G401 (cell line): ENCODE measurements at regions not wholly inside any gene's neighbourhood (a gene's known extent, or its start where the extent isn't known, plus 50 kb on each side); places are given as distances from the start of the nearest gene placed in this dataset.

Source experiments
- DNase-seq: peaks from one replicate; pipeline ENCODE4 v3.0.0-alpha.2; 2015; ENCODE audit warnings: low spot score
- in situ Hi-C: cut with HindIII; loops from 2 replicates; pipeline ENCODE4 v1.10.0; 2016; ENCODE audit warnings: low sequenced_read_pairs, mixed read lengths

DNA sequence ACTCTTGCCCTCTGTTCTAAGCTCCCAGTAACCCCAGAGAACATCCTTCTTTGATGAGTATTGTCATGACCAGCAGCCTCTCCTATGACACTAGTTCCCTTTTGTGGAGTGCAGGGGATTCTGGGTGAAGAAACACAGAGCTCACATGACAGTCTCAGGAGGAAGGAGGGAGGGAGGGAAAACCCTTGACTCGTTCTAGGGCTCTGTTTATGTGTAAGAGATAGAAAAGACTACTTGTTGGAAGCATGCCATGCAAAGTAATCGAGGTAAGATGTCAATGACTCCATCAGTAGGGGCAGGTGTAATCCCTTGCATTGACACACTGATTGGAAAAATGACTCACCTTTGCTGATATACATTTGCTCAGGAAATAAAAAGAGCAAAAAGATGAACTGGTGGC is 190.2 kb upstream of the ELL2 start:
- in situ Hi-C loops: no loop called here
- DNase-seq: no peak

DNA sequence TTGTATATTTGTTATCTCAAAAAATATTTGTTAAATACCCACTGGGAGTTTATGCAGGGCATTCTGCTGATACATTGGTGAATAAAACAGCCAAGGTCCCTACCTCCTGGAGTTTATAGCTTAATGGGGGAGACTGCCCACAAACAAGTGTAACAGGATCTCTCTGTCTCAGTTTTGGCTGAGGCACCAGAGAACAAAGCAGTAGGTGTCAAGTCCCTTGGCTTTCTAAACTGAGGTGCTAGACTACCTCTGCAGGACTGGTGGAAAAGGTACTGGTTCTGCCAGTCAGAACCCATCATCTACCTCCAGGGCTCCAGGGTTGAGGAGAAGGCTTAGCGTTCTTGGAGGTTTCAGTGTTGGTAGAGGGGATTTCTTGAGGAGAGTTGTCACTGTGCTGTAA is 188.4 kb upstream of the ELL2 start:
- in situ Hi-C loops: no loop called here
- DNase-seq: no peak

DNA sequence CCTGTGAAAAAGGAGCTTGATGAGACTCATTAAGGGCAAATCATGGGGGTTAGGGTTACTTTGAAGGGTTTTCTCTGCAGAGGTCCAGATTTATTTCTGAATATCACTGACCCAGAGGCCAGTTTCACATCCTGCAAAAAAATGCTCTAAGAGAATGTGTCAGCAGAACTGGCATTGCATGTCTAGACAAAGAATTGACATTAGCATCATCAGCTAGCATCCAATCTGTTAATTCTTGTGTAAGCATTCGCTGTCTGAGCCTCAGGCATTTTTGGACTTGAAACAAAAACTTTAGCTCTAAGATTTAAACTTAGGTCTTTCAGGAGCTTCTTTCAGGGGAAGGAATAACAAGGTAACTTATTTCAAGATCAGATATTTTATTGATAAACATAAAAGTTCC is 187.9 kb upstream of the ELL2 start:
- in situ Hi-C loops: no loop called here
- DNase-seq: no peak

DNA sequence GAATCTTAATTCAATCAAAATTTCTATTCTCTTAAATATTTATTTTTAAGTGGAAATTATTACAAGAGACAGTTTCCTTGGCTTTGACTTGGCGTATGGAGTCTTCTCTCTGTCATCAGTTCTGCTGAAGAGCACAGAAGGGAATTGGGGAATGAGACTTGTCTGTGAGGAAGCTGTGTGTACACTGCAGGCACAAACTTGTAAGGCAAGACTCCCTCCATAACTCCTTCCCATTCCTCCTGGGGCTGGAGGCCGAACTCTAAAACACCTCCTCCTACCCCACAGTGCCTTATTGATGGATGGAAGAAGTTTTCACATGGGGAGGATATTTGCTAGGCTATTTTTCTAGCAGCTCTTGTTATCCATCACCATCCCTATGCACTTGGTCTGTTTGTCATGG is 187.4 kb upstream of the ELL2 start:
- in situ Hi-C loops: no loop called here
- DNase-seq: no peak

DNA sequence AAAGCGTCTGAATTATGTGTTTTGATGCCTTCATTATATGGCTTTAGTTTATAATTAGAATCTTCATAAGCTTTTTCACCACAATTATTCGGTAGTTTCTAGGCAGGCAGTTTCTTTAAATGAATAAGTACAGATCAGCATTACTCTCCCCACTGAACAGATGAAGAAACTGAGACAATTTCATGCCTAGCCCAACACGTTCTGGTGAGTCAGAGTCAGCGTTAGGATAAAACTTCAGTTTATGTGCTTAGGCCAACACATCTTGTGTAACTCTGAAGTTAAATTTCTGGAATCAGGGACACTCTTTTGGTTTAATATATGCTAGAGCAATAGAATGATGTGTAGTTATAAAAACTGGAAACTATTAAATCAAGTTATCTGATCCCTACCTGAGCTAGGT is 186.7 kb upstream of the ELL2 start:
- no peak for DNase-seq
- in situ Hi-C loops: no loop called here

DNA sequence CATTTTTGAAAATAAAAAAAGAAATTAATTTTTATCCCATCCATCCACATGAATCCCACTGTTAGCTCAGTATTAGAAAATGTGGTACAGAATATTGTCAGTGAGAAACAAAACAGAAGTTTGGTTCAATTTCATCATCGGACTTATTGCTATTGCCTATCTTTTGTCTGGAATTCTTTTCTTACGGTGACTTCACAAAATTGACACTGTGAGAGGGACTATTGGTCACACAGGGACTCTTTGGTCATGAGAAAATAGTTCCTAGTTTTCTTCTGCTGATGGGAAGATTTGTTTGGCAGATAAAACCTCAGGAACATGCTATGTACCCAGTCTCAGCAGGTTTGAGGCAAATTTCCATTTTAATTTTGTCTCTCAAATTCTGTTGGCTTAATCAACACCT is 186.2 kb upstream of the ELL2 start:
- DNase-seq: no peak
- in situ Hi-C loops: no loop called here

DNA sequence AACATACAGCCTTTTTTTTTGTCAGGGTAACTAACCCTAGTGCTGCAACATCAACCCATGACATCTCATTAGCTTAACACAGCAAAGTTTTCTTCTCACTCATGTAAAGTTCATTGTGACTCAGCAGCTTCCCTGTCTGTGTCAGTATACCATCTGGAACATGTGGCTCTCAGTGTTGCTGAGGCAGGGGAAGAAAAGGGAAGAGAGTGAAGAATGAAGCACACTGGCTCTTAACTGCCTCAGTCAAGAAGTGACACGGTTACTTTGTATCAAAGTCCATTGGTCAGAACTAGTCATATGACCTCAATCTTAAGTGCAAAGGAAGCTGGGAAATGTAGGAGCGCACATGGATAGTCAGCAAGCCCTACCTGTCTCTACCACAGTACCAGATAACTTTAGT is 185.0 kb upstream of the ELL2 start:
- no peak for DNase-seq
- in situ Hi-C loops: no loop called here

DNA sequence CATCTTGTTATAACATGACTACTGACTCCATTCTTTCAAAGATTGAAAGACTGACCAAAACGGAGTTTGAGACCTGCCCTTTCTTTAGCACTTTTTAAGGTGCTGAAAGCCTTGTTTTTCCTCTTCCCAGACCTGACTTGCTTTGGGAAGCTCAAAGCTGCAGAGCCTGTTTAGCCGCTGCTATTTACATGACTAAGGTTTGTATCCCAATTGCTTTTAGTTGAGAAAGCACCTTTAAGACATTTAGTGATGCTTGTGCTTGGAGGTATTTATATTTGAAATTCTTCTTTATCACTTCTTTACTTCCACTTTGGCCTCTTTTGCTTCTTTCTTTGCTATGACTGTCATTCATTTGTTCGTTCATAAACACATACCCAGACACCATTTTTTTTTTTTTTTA is 182.6 kb upstream of the ELL2 start:
- no peak for DNase-seq

DNA sequence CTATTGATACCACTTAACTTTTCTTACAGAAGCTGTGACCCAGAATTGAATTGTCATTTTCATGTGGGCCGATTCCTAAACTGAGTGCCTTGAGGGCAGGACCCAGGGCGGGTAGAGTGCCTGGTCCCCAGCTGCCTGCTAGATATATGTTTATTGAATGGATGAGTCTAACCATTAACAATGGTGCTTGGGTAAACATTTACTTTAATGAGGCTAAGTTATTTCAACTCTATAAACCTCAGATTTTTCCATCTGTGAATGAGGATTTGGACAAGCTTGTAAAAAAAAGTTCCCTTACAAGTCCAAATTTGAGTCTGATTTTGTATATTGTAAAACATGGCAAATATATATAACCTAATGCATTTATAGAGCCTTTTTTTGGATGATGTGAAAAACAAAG is 181.8 kb upstream of the ELL2 start:
- in situ Hi-C loops: no loop called here
- DNase-seq: no peak

More for the DNA sequence above, 182.6 kb upstream of the ELL2 start:
- in situ Hi-C loops: no loop called here

DNA sequence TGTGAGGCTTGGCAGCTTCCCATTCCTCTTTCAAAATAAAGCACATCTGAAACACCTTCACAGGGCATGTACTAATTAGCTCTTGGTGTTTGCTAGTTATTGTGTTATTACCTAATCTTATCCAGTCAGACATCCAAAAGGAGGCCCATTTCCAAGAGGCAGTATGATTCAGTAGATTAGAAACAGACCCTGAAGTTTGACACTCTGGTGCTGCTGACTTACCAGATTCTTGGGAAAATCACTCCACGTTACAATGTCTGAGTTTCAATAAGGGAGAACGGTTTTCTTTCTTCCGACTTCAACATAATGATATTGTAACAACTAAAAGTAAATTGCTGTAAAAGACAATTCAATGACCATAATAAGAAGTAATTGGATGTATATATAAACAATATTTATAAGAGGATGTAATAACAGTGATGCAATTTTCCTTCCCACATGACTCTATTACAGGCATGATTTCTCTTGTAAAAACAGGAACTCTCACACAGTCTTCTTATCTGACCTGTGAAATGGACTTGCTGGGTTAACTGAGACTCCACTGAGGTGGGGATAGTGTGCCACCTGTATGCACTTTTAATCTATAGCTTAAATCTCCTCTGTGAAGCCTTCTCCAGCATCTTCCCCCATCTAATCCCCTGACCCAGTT is 181.3 kb upstream of the ELL2 start:
- DNase-seq: no peak
- in situ Hi-C loops: no loop called here

DNA sequence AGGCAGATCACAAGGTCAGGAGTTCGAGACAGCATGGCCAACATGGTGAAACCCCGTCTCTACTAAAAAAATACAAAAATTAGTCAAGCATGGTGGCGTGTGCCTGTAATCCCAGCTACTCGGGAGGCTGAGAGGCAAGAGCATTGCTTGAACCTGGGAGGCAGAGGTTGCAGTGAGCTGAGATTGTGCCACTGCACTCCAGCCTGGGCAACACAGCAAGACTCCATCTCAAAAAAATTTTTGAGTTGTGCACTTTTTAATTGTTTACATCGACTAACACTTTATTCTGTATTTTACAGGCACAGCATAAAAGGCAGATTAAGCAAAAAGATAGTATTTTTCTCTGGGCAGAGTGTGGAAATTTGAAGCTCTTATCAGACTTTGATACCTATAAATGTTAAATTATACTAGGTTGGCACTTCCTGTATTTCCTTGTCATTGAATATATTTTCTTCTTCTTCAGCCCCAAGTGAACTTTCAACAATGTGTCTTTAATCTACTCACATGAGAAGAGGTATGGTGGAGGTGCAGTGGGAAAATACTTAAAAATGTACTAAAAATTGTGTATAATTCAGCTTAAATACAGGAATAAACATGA is 180.6 kb upstream of the ELL2 start:
- no peak for DNase-seq
- in situ Hi-C loops: no loop called here

DNA sequence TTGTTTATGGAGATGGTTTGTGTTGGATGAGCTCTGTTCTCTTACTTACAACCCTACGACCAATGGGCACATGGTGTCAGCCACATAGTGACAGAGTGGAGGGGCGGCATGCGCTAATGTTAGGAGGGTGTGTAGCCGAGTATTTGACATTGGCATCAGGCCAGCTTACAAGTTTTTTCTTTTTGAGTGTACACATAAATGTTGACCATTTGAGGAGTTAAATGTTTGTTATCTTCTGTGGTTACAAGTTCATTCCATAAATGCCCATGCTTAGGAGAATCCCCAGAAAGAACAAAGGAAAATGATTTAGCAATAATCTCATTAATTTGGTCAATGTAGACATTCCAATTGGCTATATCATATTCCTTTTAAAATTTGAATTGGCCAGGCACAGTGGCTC is 180.1 kb upstream of the ELL2 start:
- in situ Hi-C loops: no loop called here

DNA sequence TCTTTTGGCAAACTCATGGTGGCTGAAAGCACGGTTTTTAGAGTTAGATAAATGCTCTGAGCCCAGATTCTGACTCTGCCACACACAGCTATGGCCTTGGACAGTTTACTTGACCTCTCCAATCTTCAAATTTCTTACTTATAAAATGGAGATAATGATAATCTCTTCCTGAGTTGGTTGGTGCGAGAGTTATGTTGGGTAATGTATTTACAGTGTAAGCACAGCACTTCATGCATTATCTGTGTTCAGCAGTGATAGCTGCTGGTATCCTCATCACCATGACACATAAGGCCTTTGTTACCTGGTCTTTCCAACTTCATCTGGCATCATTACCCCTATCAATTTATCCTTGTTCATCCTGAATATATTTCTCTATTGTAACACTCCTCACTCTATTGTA is 178.8 kb upstream of the ELL2 start:
- DNase-seq: no peak
- in situ Hi-C loops: no loop called here

More for the DNA sequence above, 180.1 kb upstream of the ELL2 start:
- no peak for DNase-seq

DNA sequence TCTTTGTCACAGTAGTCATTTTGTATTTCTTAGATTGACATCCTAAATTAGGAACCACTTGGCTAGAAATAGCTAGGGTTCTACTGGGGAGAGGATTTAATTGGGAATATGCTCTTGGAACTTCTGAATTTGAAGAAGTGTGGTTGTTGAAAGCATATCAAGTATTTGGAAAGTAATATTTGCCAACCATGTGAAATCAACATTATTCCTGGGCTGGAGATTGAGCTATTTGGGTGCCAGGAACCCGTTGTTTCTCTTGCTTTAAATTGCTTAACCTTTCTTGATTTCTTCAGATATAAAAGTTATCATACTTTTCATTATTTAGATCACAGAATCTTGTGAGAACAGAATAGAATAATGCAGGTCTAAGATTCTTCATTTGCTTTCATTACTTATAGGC is 178.4 kb upstream of the ELL2 start:
- in situ Hi-C loops: no loop called here
- no peak for DNase-seq

DNA sequence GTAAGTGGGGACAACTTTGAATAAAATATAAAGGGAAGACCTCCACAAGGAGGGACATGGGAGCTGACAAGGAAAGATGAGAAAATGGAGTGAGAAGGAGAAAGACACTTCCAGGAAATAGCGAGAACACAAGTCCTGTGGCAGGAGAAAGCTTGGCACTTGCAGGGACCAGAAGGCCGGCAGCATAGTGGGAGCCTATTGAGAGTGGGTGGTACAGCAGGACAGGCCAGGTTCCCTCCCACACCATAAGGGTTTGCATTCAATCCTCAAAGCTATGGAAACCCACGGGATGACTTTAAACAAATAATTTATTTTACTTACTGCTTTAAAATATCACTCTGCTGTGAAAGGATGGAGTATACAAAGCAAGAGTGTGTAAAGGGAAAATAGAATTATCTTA is 173.2 kb upstream of the ELL2 start:
- DNase-seq: no peak

DNA sequence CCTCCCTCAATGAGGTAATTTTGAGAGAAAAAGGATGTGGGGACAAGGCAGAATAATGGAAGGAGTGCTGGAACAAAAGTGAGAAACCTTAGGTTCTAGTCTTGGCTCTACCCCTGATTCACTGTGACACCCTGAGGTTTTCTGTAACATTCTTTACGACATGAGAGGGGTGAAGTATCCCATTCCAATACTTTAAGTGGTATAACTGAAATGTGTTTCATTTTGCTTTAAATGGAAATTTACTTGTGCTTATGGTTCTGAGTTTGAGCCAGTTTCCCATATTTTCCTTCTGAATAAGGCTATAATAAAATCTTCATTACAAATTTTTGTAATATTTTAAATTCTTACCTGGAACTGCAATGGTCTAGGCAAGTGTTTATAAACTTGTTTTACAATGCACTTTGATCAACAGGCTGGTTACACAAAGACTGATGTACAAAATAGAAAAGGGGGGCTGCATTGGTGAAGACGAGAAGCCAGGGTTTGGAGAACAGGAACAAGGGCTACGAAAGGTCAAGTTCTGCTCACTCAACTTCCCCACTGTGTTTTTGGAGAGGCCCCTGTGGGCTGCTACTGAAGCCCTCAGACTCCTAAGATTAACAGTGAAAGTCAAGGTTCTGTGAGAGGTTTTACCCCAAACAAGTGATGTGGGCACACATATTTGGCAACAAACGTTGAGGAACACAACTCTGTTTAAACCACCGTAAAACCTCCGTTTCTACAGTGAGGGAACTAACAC is 171.9 kb upstream of the ELL2 start:
- DNase-seq: no peak
- in situ Hi-C loops: no loop called here

More for the DNA sequence above, 173.2 kb upstream of the ELL2 start:
- in situ Hi-C loops: no loop called here

DNA sequence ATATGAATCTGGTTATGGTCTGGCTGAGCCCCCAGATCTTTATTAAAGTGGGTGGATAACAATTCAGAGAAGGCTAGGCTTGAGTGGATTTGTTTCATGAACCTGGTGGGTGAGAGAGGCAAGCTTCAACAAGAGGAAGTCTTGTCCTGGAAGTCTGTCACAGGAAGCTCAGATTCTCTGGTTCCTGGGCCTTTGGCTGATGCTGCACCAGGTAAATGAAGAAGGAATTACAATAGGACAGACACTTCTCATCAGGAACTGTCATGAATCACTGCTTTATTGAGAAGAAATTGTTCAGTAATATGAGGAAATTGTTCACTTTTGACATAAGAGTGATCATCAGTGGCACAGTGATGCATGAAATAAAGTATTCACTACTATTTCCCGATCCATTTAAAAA is 167.6 kb upstream of the ELL2 start:
- DNase-seq: no peak
- in situ Hi-C loops: no loop called here

DNA sequence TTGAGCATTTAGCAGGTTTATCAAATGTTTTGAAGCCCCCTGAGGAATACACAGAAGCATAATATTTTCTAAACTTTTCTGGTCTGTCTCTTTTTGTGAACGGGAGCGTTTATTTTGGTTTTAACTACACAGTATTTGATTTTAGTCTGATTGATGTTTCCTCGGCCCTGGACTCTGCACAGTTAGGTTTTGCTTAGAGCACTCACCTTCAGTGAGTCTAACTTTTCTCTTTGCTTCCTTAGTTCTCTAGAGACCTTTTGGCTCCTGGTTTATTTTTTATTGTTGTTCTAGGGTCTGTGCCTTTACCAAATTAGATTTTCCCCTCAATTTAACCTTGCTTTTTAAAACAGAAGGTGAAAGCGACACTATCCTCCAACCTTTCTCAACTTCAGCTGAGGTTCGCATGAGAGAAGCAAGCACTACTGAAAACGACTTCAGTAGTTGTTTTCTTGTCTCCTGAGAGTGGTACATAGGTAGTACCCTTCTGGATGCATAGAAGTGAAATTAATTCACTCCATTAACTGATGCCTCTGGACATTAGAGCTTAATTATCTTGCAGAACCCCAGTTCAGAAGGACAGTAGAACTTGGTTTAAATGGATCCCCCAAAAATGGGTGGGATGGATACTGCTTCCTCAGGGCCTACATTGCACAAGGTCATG is 166.7 kb upstream of the ELL2 start:
- in situ Hi-C loops: no loop called here
- DNase-seq: no peak

DNA sequence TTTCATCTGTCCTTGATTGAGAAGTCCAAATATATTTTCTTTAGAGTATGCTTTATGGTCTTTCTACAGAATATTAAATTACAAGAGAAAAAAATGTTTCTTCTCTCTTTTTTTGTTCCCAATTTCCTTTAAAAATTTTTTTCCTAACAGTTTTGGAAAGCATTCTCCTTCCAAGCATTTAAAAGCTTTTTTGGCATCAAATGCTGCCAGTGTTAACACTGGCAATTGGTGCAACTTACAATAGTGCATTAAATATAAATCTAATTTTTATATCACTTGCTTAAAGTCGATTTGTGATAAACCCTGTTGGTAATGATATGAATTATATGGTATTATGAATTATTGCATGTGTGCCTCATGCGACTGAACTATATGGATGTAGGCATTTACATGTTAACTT is 165.9 kb upstream of the ELL2 start:
- DNase-seq: no peak
- in situ Hi-C loops: no loop called here

DNA sequence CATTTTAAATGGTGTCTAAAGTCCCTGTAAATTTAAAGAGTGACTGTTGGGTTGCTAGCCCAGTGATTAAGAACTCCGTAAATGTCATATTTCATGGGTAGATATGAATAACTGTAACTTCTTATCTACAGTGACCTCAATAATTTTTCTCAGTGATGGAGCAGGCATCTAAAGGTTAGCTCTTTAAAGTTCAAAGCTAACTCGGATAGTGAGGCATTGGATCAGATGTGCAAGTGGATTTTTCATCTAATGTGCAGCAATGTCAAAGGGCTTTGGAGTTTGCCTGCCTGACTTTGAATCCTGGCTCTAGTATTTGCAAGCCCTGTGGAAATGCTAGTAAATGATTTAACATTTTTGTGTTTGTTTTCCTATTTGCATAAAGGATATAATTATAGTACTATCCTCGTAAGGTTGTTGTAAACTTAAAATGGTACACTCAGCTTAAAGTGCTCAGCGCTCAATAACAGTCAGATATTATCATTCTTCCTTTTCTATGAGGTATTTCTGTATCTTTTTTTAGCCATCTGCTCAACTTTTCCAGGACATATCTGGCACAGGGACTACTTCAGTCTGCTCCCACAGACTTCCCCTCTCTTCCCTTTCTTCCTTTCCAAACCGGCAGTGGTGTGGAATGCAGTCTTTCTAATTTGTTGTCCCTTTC is 163.7 kb upstream of the ELL2 start:
- in situ Hi-C loops: no loop called here

More for the DNA sequence above, 163.7 kb upstream of the ELL2 start:
- DNase-seq: no peak
